ENCODE measurements at regions not wholly inside any gene's neighbourhood (a gene's known extent, or its start where the extent isn't known, plus 50 kb on each side); places are given as distances from the start of the nearest gene placed in this dataset.

DNA sequence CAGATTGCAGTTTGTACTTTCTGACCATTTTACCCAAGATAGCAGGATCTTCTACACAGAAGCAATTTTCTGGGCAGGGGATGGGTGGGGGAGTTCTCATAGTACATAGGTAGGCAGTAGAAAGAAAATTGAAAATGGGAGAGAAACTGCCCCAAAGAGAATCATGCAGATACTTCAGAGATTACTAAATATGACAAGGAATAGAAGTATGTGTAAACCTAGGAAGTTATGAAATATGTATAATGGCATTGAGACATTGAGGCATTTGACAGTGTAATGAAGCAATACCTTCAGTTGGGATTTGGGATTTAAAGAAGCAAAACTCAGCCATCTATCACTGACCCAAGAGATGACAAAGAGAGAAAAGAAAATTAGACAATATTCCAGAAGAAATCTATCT lies 233.0 kb downstream of the PTN start:
- no peak for TF ChIP-seq EZH2 (IDR thresholded peaks at IDR 0.05; ENCODE audit: borderline replicate concordance)
- TF ChIP-seq CTCF (IDR thresholded peaks at IDR 0.05; ENCODE audit: poor library complexity), result no peak
